ENCODE measurements at regions not wholly inside any gene's neighbourhood (a gene's known extent, or its start where the extent isn't known, plus 50 kb on each side); places are given as distances from the start of the nearest gene placed in this dataset.

- Histone ChIP-seq H3K27me3 (ENCODE audit: low read depth, low read length) (no peaks in the 10 kb centered on the region), H3K79me2 (ENCODE audit: low read length) (no peaks in the 10 kb centered on the region)
These were observed 106.9 kb upstream of the DCAF12L2 start for GRCh38 chrX:126272795-126273497.

GRCh38 chrX:126265116-126265515, 99.0 kb upstream of the DCAF12L2 start:
- Histone ChIP-seq H3K79me2 (ENCODE audit: low read length) (no peaks in the 10 kb centered on the region), H3K9ac (ENCODE audit: low read length) (no peak overlapping the region), H3K27me3 (ENCODE audit: low read depth, low read length) (no peaks in the 10 kb centered on the region), H3K36me3 (replicated peaks; ENCODE audit: low read depth, low read length) (no peaks in the 10 kb centered on the region), H3K4me3 (ENCODE audit: low read length) (no peak overlapping the region), H4K20me1 (ENCODE audit: insufficient read depth, low read length) (no peaks in the 10 kb centered on the region), H3K27ac (ENCODE audit: low read length) (no peak overlapping the region), H3K9me3 (ENCODE audit: insufficient read depth, low read length) (no peaks in the 10 kb centered on the region), H3K4me1 (ENCODE audit: low read length) (no peaks in the 10 kb centered on the region), H3K4me2 (ENCODE audit: low read length) (no peak overlapping the region), H2AFZ (ENCODE audit: low read depth, low read length) (no peak overlapping the region)
- TF ChIP-seq CTCF (IDR thresholded peaks at IDR 0.05; ENCODE audit: low read depth, low read length) (no peak), EZH2phosphoT487 (IDR thresholded peaks at IDR 0.05; ENCODE audit: low read depth) (no peak)

More at GRCh38 chrX:126272795-126273497, 106.9 kb upstream of the DCAF12L2 start:
- no peak overlapping the region for H3K4me3 ChIP-seq (ENCODE audit: low read length)
- no peaks in the 10 kb centered on the region for H3K36me3 ChIP-seq (replicated peaks; ENCODE audit: low read depth, low read length)
- no peaks in the 10 kb centered on the region for H3K4me1 ChIP-seq (ENCODE audit: low read length)
- H2AFZ ChIP-seq (ENCODE audit: low read depth, low read length) = no peak overlapping the region
- no peaks in the 10 kb centered on the region for H4K20me1 ChIP-seq (ENCODE audit: insufficient read depth, low read length)
- no peaks in the 10 kb centered on the region for H3K9me3 ChIP-seq (ENCODE audit: insufficient read depth, low read length)
- no peak overlapping the region for H3K9ac ChIP-seq (ENCODE audit: low read length)
- H3K4me2 ChIP-seq (ENCODE audit: low read length) = no peak overlapping the region
- H3K27ac ChIP-seq (ENCODE audit: low read length) = no peak overlapping the region
- TF ChIP-seq EZH2phosphoT487 (IDR thresholded peaks at IDR 0.05; ENCODE audit: low read depth) = no peak

GRCh38 chrX:126238220-126238619, 72.1 kb upstream of the DCAF12L2 start:
- Histone ChIP-seq H3K27ac (ENCODE audit: low read length) (no peak overlapping the region), H3K4me2 (ENCODE audit: low read length) (no peak overlapping the region), H2AFZ (ENCODE audit: low read depth, low read length) (no peak overlapping the region), H3K9me3 (ENCODE audit: insufficient read depth, low read length) (no peaks in the 10 kb centered on the region), H3K4me3 (ENCODE audit: low read length) (no peak overlapping the region), H4K20me1 (ENCODE audit: insufficient read depth, low read length) (no peaks in the 10 kb centered on the region), H3K4me1 (ENCODE audit: low read length) (no peaks in the 10 kb centered on the region), H3K36me3 (replicated peaks; ENCODE audit: low read depth, low read length) (no peaks in the 10 kb centered on the region), H3K27me3 (ENCODE audit: low read depth, low read length) (no peaks in the 10 kb centered on the region), H3K79me2 (ENCODE audit: low read length) (no peaks in the 10 kb centered on the region), H3K9ac (ENCODE audit: low read length) (no peak overlapping the region)
- no peak for TF ChIP-seq CTCF (IDR thresholded peaks at IDR 0.05; ENCODE audit: low read depth, low read length)

- H3K9me3 ChIP-seq (ENCODE audit: insufficient read depth, low read length) = no peaks in the 10 kb centered on the region
- H2AFZ ChIP-seq (ENCODE audit: low read depth, low read length) = no peak overlapping the region
- H3K27ac ChIP-seq (ENCODE audit: low read length) = no peak overlapping the region
- no peaks in the 10 kb centered on the region for H4K20me1 ChIP-seq (ENCODE audit: insufficient read depth, low read length)
- no peaks in the 10 kb centered on the region for H3K4me1 ChIP-seq (ENCODE audit: low read length)
- no peaks in the 10 kb centered on the region for H3K79me2 ChIP-seq (ENCODE audit: low read length)
- H3K4me2 ChIP-seq (ENCODE audit: low read length) = no peak overlapping the region
- no peak overlapping the region for H3K9ac ChIP-seq (ENCODE audit: low read length)
- TF ChIP-seq CTCF (IDR thresholded peaks at IDR 0.05; ENCODE audit: low read depth, low read length) (no peak), EZH2phosphoT487 (IDR thresholded peaks at IDR 0.05; ENCODE audit: low read depth) (no peak)
- no peaks in the 10 kb centered on the region for H3K36me3 ChIP-seq (replicated peaks; ENCODE audit: low read depth, low read length)
- H3K4me3 ChIP-seq (ENCODE audit: low read length) = no peak overlapping the region
- H3K27me3 ChIP-seq (ENCODE audit: low read depth, low read length) = no peaks in the 10 kb centered on the region
These were observed 71.4 kb upstream of the DCAF12L2 start for GRCh38 chrX:126237524-126237923.
